ENCODE measurements at regions not wholly inside any gene's neighbourhood (a gene's known extent, or its start where the extent isn't known, plus 50 kb on each side); places are given as distances from the start of the nearest gene placed in this dataset.

DNA sequence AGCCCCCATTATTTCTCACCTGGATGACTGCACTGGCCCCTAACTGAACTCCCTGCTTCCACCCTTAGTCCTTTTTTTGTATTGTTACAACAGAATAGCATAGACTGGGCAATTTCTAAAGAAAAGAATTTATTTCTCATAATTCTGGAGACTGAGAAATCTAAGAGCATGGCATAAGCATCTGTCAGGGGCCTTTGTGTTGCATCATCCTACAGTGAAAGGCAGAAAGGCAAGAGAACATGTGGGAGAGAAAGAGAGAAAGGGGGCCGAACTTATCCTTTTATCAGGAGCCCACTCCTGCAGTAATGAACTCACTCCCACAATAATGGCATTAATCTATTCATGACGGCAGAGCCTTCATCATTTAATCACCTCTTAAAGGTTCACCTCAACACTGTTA, 122.1 kb downstream of the EFNB1 start:
- H3K4me3 ChIP-seq (ENCODE audit: low read depth in 2 of 2, low read length in 1 of 2): no peak overlapping the region
- H4K20me1 ChIP-seq (ENCODE audit: insufficient read depth): no peaks in the 10 kb centered on the region
- H3K27me3 ChIP-seq (ENCODE audit: insufficient read depth): peaks cover 5% of the 10 kb centered on the region
- WGBS (ENCODE audit: low lambda C conversion rate): 13% methylated on average over 2 of the region's 2 CpGs
- no peak overlapping the region for H3K27ac ChIP-seq (ENCODE audit: low read depth in 2 of 2, low read length in 1 of 2)
- H3K9me2 ChIP-seq: no peaks in the 10 kb centered on the region
- peaks cover 0 to 19% of the 10 kb centered on the region in 2 experiments; a peak in 1 of 4 replicates for H3K4me1 ChIP-seq (ENCODE audit: control insufficient read depth in 1 of 2, insufficient read depth in 2 of 2, low read depth in 1 of 2, low read length in 1 of 2)
- ChIA-PET CTCF (no interaction called here), POLR2A (no interaction called here)
- H3F3A ChIP-seq (replicated peaks; ENCODE audit: insufficient read depth): no peaks in the 10 kb centered on the region
- H3K79me2 ChIP-seq (ENCODE audit: insufficient read depth): no peaks in the 10 kb centered on the region
- TF ChIP-seq RXRA (IDR thresholded peaks at IDR 0.05; ENCODE audit: borderline replicate concordance, low read depth) (no peak), TCF12 (IDR thresholded peaks at IDR 0.05) (no peak), ELF1 (IDR thresholded peaks at IDR 0.05) (no peak), JUND (IDR thresholded peaks at IDR 0.05) (no peak), RFX5 (IDR thresholded peaks at IDR 0.05; ENCODE audit: low read length) (no peak), EP300 (IDR thresholded peaks at IDR 0.05; ENCODE audit: borderline replicate concordance in 1 of 2, low read depth in 1 of 2, low read length in 1 of 2) (no peak), YY1 (IDR thresholded peaks at IDR 0.05; ENCODE audit: low read depth) (no peak), MXI1 (IDR thresholded peaks at IDR 0.05; ENCODE audit: low read depth, low read length) (no peak), USF2 (IDR thresholded peaks at IDR 0.05; ENCODE audit: borderline replicate concordance, low read depth, low read length) (no peak)
- TF ChIP-seq, protein P1, sequence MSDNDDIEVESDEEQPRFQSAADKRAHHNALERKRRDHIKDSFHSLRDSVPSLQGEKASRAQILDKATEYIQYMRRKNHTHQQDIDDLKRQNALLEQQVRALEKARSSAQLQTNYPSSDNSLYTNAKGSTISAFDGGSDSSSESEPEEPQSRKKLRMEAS (IDR thresholded peaks at IDR 0.05; ENCODE audit: low read depth): no peak
- no peak overlapping the region for H2AFZ ChIP-seq (ENCODE audit: low read depth)
- no peaks in the 10 kb centered on the region for H3K36me3 ChIP-seq (replicated peaks in 1 of 2; ENCODE audit: control insufficient read depth in 1 of 2, insufficient read depth in 2 of 2, low read length in 1 of 2)
- no peak overlapping the region for H3K9ac ChIP-seq
- no peak for DNase-seq
- H3K9me3 ChIP-seq: no peaks in the 10 kb centered on the region
- no peak overlapping the region for H3K4me2 ChIP-seq

DNA sequence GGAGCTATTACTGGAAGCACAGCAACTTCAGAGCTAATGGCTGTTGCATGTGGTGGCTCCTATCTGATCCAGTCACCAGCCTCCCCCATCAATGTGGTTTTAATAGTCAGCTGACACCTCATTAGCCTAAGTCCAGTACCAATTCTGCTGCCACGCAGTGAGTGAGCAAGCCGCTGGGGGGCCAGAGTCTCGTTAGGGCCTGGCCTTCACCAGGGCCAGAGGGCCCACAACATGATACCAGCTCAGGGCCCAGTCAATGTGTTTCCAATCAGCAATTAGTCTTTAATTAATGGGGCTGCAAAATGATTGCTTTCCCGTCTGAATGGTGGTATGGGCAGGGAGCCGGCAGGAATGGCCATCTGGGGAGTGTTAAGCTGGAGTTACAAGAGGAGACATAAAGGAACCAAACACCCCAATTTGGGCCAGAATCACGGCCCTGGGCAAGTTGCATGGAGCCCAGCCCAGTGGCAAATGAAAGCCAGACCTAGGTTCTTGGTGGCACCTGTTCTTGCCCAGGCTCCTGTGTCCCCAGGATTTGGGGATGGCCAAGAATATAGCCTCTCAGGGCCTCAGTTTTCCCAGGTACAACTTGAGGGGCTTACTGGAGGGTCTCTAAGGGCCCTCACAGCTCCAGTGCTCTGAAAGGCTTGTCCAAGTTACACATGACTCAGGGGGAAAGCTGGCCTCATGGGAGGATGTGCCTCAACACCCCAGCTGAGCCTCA, 119.2 kb downstream of the EFNB1 start:
- peak; percentile 76 for DNase-seq

More for the DNA sequence above, 119.2 kb downstream of the EFNB1 start:
- Histone ChIP-seq H3F3A (replicated peaks; ENCODE audit: insufficient read depth) (no peaks in the 10 kb centered on the region), H3K4me2 (no peak overlapping the region), H3K9me3 (no peaks in the 10 kb centered on the region), H3K4me1 (ENCODE audit: control insufficient read depth in 1 of 2, insufficient read depth in 2 of 2, low read depth in 1 of 2, low read length in 1 of 2) (peaks cover 0 to 20% of the 10 kb centered on the region in 2 experiments; a peak in 1 of 4 replicates), H3K4me3 (ENCODE audit: low read depth in 2 of 2, low read length in 1 of 2) (no peak overlapping the region), H2AFZ (ENCODE audit: low read depth) (no peak overlapping the region), H3K36me3 (replicated peaks in 1 of 2; ENCODE audit: control insufficient read depth in 1 of 2, insufficient read depth in 2 of 2, low read length in 1 of 2) (no peaks in the 10 kb centered on the region), H3K79me2 (ENCODE audit: insufficient read depth) (no peaks in the 10 kb centered on the region), H3K27ac (ENCODE audit: low read depth in 2 of 2, low read length in 1 of 2) (peak overlapping the region in 1 of 2 experiments; percentile 88; a peak in 2 of 4 replicates), H4K20me1 (ENCODE audit: insufficient read depth) (no peaks in the 10 kb centered on the region), H3K9me2 (no peaks in the 10 kb centered on the region), H3K27me3 (ENCODE audit: insufficient read depth) (peaks cover 5% of the 10 kb centered on the region), H3K9ac (no peak overlapping the region)
- ChIA-PET CTCF (interaction anchor here (0.6 to 2.9 kb wide), 18 partner anchors 9 to 183 kb away, joined by 3 to 27 read pairs (median 4); partner anchors contain the start of gene EFNB1), POLR2A (interaction anchor here (0.8 to 1.8 kb wide), 2 partner anchors 119 to 120 kb away, joined by 3 to 7 read pairs; partner anchors contain the start of gene EFNB1)
- peak; percentile 50; the same call in 1 of the 2 replicates for TF ChIP-seq FOXJ3 (CRISPR knock-in tag; IDR thresholded peaks at IDR 0.05)
- TF ChIP-seq SMC3 (IDR thresholded peaks at IDR 0.05; ENCODE audit: low read depth, low read length): peak; percentile 29; the same call in 1 of the 2 replicates
- TF ChIP-seq RCOR1 (IDR thresholded peaks at IDR 0.05; ENCODE audit: low read length): peak; percentile 78
- peak; percentile 55 for TF ChIP-seq GATA2 (CRISPR knock-in tag; IDR thresholded peaks at IDR 0.05)
- TF ChIP-seq CHD2 (IDR thresholded peaks at IDR 0.05; ENCODE audit: low read length, partially characterized antibody): peak; percentile 32
- TF ChIP-seq SIN3A (IDR thresholded peaks at IDR 0.05; ENCODE audit: borderline replicate concordance, low read depth, low read length): no peak
- peak in 1 of 2 experiments; percentile 85; a peak in 1 of 4 replicates for TF ChIP-seq EP300 (IDR thresholded peaks at IDR 0.05; ENCODE audit: borderline replicate concordance in 1 of 2, low read depth in 1 of 2, low read length in 1 of 2)
- TF ChIP-seq FOXM1 (IDR thresholded peaks at IDR 0.05; ENCODE audit: low read depth): no peak
- peak; percentile 51 for TF ChIP-seq RAD21 (IDR thresholded peaks at IDR 0.05; ENCODE audit: low read length)
- 31% methylated on average over 6 of the region's 6 CpGs for WGBS (ENCODE audit: low lambda C conversion rate)

All from SK-N-SH (cell line).